ENCODE measurements at regions not wholly inside any gene's neighbourhood (a gene's known extent, or its start where the extent isn't known, plus 50 kb on each side); places are given as distances from the start of the nearest gene placed in this dataset.

DNA sequence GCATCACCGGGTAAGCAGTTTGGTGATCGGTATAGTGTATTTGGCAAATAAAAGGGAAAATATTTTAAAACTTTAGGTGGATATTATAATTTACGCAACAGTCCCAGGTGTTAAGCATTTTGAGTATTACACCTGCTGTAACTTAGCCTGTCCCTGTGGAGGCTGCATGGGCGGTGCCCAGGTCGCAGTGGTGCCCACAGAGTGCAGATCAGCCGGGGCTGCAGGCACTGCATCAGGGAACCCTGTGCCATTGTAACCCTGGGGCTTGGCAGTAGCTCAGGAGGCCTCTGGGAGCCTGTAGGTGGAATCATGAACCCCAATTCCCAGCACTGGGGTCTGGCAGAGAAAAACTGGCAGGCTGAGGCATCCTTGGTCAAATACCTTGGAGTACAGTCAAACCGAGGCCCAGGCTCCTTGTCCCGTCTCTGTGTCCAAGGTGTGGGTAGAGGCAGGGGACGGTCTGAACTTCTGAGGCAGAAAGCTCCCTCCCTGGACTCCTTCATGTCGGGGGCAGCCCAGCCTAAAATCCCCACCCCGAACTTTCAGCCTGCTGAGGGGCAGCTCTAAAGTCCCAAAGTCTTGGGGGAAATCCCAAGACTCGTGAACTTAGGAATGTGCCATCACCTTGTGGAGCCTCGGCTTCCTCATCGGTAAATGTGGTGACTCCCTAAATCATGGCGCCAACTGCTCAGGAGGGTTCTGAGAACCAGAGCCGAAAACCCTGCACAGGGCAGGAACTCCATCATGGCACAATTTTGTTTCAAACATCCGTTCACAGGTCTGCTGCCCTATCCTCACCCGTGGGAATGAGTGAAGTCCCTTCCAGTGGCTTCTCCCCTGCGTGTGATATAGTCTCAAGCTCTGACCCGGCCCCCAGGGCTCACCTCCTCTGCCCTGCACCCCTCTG is 85.7 kb downstream of the INHBB start:
- DNase-seq (no peak), ATAC-seq (ENCODE audit: low read depth) (no peak)
- no peak overlapping the region for H3K4me3 Mint-ChIP-seq
- H3K9me3 Mint-ChIP-seq (ENCODE audit: insufficient read depth): no peaks in the 10 kb centered on the region
- Histone ChIP-seq H3K36me3 (replicated peaks in 1 of 2; ENCODE audit: control extremely low read depth in 1 of 2, control insufficient read depth in 1 of 2, extremely low read depth in 1 of 2, insufficient read depth in 2 of 2, low read length in 1 of 2) (no peaks in the 10 kb centered on the region), H3K9me3 (ENCODE audit: control extremely low read depth in 1 of 3, control insufficient read depth in 2 of 3, insufficient read depth in 1 of 3, low read length in 2 of 3) (no peaks in the 10 kb centered on the region), H3K4me1 (ENCODE audit: control insufficient read depth in 2 of 2, insufficient read depth in 2 of 2, low read length in 2 of 2) (no peaks in the 10 kb centered on the region), H3K27me3 (replicated peaks in 1 of 4; ENCODE audit: control extremely low read depth in 1 of 4, control insufficient read depth in 3 of 4, insufficient read depth in 4 of 4, low read length in 3 of 4) (peaks cover 0 to 8% (median 0%) of the 10 kb centered on the region in 4 experiments), H3K4me2 (replicated peaks; ENCODE audit: low read depth, low read length, poor library complexity, severe bottlenecking) (no peak overlapping the region), H3K79me2 (ENCODE audit: control insufficient read depth, insufficient read depth, low read length) (no peaks in the 10 kb centered on the region), H3K27ac (ENCODE audit: low read length in 2 of 2) (no peak overlapping the region), H3K9ac (ENCODE audit: low read length) (no peak overlapping the region), H2AFZ (ENCODE audit: insufficient read depth, low read depth, low read length, poor library complexity, severe bottlenecking) (no peak overlapping the region), H4K20me1 (ENCODE audit: control insufficient read depth, insufficient read depth, low read length, poor library complexity, severe bottlenecking) (no peaks in the 10 kb centered on the region), H3K4me3 (ENCODE audit: control extremely low read depth in 1 of 5, extremely low read depth in 1 of 5, insufficient read depth in 1 of 5, low read depth in 2 of 5, low read length in 4 of 5) (no peak overlapping the region)
- intact Hi-C loops (cut with micrococcal nuclease): no loop called here
- no peaks in the 10 kb centered on the region for H3K4me1 Mint-ChIP-seq
- H3K27ac Mint-ChIP-seq: no peak overlapping the region
- WGBS (ENCODE audit: insufficient coverage): 91% methylated on average over 19 of the region's 20 CpGs
- H3K27me3 Mint-ChIP-seq: peaks cover 15% of the 10 kb centered on the region
- ChIA-PET POLR2A (no interaction called here), CTCF (no interaction called here)
- no peak for TF ChIP-seq EZH2 (IDR thresholded peaks at IDR 0.05; ENCODE audit: borderline replicate concordance, insufficient read depth, low read depth, low read length, poor library complexity, severe bottlenecking)
- TF ChIP-seq, protein P1, sequence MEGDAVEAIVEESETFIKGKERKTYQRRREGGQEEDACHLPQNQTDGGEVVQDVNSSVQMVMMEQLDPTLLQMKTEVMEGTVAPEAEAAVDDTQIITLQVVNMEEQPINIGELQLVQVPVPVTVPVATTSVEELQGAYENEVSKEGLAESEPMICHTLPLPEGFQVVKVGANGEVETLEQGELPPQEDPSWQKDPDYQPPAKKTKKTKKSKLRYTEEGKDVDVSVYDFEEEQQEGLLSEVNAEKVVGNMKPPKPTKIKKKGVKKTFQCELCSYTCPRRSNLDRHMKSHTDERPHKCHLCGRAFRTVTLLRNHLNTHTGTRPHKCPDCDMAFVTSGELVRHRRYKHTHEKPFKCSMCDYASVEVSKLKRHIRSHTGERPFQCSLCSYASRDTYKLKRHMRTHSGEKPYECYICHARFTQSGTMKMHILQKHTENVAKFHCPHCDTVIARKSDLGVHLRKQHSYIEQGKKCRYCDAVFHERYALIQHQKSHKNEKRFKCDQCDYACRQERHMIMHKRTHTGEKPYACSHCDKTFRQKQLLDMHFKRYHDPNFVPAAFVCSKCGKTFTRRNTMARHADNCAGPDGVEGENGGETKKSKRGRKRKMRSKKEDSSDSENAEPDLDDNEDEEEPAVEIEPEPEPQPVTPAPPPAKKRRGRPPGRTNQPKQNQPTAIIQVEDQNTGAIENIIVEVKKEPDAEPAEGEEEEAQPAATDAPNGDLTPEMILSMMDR (IDR thresholded peaks at IDR 0.05): no peak

DNA sequence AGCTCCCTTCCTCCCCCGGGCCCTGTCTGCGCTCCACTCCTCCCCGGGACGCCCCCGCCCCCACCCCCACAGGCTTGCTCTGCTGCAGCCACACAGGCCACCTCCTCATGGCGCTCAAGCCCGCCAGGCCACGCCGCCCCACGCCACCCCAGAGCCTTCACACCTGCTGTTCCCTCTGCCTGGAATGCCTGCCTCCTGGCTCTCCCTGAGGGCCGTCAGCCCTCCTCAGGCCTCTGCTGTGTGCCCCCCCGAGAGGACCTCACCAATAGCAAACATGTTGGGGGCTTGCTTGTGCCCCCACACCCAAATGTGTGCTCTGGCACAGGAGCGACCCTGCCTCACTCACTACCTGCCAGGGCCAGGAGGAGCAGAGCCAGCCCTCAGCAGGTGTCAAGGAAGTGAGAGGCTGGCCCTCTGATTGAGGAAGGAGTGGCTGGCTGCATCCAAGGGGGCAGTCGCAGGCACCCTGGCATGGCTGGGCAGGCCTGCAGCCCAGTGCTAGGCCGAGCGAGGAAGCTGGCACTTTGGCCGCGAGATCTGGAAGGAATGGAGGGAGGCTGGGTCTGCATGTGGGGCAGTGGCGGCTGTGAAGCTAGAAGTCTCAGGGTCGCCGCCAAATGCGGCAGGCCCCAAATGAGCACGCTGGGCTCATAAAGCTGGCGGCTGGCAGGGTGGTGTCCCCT is 86.5 kb downstream of the INHBB start:
- Histone ChIP-seq H2AFZ (ENCODE audit: insufficient read depth, low read depth, low read length, poor library complexity, severe bottlenecking) (no peak overlapping the region), H3K4me2 (replicated peaks; ENCODE audit: low read depth, low read length, poor library complexity, severe bottlenecking) (no peak overlapping the region), H3K79me2 (ENCODE audit: control insufficient read depth, insufficient read depth, low read length) (no peaks in the 10 kb centered on the region), H3K27ac (ENCODE audit: low read length in 2 of 2) (no peak overlapping the region), H4K20me1 (ENCODE audit: control insufficient read depth, insufficient read depth, low read length, poor library complexity, severe bottlenecking) (no peaks in the 10 kb centered on the region), H3K4me1 (ENCODE audit: control insufficient read depth in 2 of 2, insufficient read depth in 2 of 2, low read length in 2 of 2) (no peaks in the 10 kb centered on the region), H3K36me3 (replicated peaks in 1 of 2; ENCODE audit: control extremely low read depth in 1 of 2, control insufficient read depth in 1 of 2, extremely low read depth in 1 of 2, insufficient read depth in 2 of 2, low read length in 1 of 2) (no peaks in the 10 kb centered on the region), H3K9me3 (ENCODE audit: control extremely low read depth in 1 of 3, control insufficient read depth in 2 of 3, insufficient read depth in 1 of 3, low read length in 2 of 3) (peaks cover 0 to 4% (median 0%) of the 10 kb centered on the region in 3 donors), H3K27me3 (replicated peaks in 1 of 4; ENCODE audit: control extremely low read depth in 1 of 4, control insufficient read depth in 3 of 4, insufficient read depth in 4 of 4, low read length in 3 of 4) (peaks cover 0 to 13% (median 0%) of the 10 kb centered on the region in 4 experiments), H3K9ac (ENCODE audit: low read length) (no peak overlapping the region), H3K4me3 (ENCODE audit: control extremely low read depth in 1 of 5, extremely low read depth in 1 of 5, insufficient read depth in 1 of 5, low read depth in 2 of 5, low read length in 4 of 5) (no peak overlapping the region)
- CTCF ChIA-PET: no interaction called here
- DNase-seq (no peak), ATAC-seq (ENCODE audit: low read depth) (no peak)
- Mint-ChIP-seq H3K4me1 (no peaks in the 10 kb centered on the region), H3K4me3 (no peak overlapping the region), H3K9me3 (ENCODE audit: insufficient read depth) (no peaks in the 10 kb centered on the region), H3K27ac (no peak overlapping the region), H3K27me3 (peaks cover 13% of the 10 kb centered on the region)
- POLR2A ChIA-PET: no interaction called here
- 95% methylated on average over 19 of the region's 24 CpGs for WGBS (ENCODE audit: insufficient coverage)
- TF ChIP-seq, protein P1 (IDR thresholded peaks at IDR 0.05): no peak
- no peak for TF ChIP-seq EZH2 (IDR thresholded peaks at IDR 0.05; ENCODE audit: borderline replicate concordance, insufficient read depth, low read depth, low read length, poor library complexity, severe bottlenecking)
- intact Hi-C loops (cut with micrococcal nuclease): no loop called here

All from B cell (primary cell).